LNCAP (cell line): ENCODE measurements at regions not wholly inside any gene's neighbourhood (a gene's known extent, or its start where the extent isn't known, plus 50 kb on each side); places are given as distances from the start of the nearest gene placed in this dataset.

ENCODE experiments used
- CTCF ChIP-seq: fragments of 450-650 bp; IDR thresholded peaks from 2 replicates; pipeline ENCODE4 v1.5.1; 2017; ENCODE audit warnings: mild to moderate bottlenecking

DNA sequence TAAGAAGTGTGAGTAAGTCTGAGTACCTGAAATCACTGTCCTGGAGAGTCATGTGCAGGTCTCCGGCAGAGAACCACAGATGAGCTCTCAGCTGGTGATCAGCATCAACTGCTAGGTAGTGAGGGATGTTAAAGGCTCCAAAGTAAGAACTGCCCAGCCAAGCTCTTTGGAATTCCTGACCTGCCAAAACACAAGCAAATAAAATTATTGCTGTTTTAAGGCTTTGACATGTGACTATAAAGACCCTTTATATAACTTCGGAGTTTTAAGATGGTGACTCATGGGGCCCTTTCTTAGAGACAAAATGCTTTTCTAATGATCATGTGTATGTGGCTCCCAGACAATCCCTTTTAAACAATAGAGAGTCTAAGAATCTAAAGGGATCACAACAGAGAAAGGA lies 855.7 kb downstream of the TRIB2 start:
- no peak for TF ChIP-seq CTCF

DNA sequence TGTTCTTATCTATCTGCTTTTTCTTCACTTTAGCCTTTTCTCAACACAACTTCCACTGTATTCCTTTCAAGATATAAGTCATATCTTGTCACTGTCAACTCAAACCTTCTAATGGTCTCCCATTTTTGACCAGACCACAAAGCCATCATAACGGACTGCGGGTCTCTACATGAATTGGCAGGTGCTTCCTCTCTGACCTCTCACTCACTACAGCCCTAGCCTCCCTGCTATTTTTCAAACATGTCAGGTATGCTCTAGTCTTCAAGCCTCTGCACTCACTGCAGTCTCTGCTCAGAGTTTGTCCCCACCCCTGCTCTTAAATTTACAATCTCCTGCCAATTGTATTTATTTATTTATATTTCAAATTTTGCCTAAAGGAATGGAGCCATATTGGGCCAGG lies 858.1 kb downstream of the TRIB2 start:
- no peak for TF ChIP-seq CTCF

DNA sequence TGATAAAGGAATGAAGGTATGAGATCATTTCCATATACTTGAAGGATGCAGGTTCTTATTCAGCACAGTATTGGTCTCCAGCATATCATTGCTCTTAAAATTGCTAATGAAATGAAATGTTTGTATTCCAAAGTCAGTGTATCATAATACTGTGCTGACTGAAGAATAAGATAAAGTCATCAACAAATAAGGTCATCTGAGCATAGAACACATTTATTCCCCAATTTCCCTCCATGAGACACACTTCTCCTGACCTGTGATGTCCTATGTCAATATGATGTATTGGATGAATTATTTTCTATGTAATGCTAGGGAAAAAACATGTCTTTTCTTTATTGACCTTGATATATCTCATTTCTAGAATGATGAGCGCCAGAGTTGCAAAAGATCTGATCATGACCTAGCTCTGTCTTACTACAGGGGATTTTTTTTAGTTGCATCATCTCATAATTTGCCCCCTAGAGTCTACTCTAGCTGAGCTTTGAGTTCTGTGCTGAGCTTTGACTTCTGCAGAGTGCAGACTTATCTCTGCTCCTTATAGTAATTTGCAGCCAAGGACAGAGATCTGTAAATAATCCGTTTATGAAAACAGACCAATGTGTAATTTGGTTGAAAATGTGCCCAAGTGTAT lies 859.8 kb downstream of the TRIB2 start:
- no peak for TF ChIP-seq CTCF

GRCh38 chr2:13578547-13578946 lies 861.8 kb downstream of the TRIB2 start:
- no peak for TF ChIP-seq CTCF

- no peak for TF ChIP-seq CTCF
Measured at GRCh38 chr2:13581471-13581870, 864.7 kb downstream of the TRIB2 start.

DNA sequence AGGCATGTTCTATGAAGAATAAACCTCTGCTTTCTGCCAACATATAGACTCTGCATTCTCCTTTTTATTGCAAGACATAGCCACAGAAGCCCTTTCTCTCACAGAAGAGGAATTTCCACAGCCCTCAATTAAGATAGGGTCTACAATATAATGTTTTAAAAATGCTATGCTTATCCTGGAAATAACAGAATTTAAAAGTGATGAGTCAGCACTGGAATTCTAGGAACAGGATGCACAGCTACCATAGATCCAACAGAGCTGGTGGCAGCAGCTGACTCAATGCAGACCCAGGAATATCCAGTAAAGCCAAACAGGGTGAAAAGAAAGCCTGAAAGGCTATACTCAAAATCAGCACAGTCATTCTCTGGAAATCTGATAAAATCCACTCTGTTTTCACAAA lies 866.9 kb downstream of the TRIB2 start:
- no peak for TF ChIP-seq CTCF

- no peak for TF ChIP-seq CTCF
Measured at GRCh38 chr2:13584020-13584419, 867.3 kb downstream of the TRIB2 start.

GRCh38 chr2:13585732-13586131 lies 869.0 kb downstream of the TRIB2 start:
- no peak for TF ChIP-seq CTCF
